ENCODE measurements at regions not wholly inside any gene's neighbourhood (a gene's known extent, or its start where the extent isn't known, plus 50 kb on each side); places are given as distances from the start of the nearest gene placed in this dataset.
A peak's percentile ranks its signal among the peaks of the same experiment; 100 is the strongest.
"Not testable (repeated sequence)": the region's sequence is repeated elsewhere in the genome, so short reads cannot be mapped to it uniquely, and the experiment has no call there.

GRCh38 chr12:34217660-34218059 lies 195.4 kb downstream of the ALG10 start:
- H3K9me3 Mint-ChIP-seq: peaks cover 0 to 2% (median 0%) of the 10 kb centered on the region in 7 donors

GRCh38 chr12:34218193-34219045 lies 196.1 kb downstream of the ALG10 start:
- peaks cover 7% of the 10 kb centered on the region for H3K4me1 ChIP-seq (ENCODE audit: control insufficient read depth, insufficient read depth, low read length, poor library complexity, severe bottlenecking)
- peak overlapping the region; percentile 34 for H3K4me3 ChIP-seq (ENCODE audit: low read depth, low read length)
- Mint-ChIP-seq H3K36me3 (no peaks in the 10 kb centered on the region), H3K4me3 (peak overlapping the region in 3 of 4 donors; percentile 40 to 94 (median 89)), H3K27me3 (no peaks in the 10 kb centered on the region), H3K9me3 (peaks cover 0 to 2% (median 0%) of the 10 kb centered on the region in 7 donors), H3K4me1 (peaks cover 4 to 16% (median 6%) of the 10 kb centered on the region in 4 donors), H3K27ac (peak overlapping the region in 1 of 3 donors; percentile 86)
- no peaks in the 10 kb centered on the region for H3K27me3 ChIP-seq (ENCODE audit: control insufficient read depth, insufficient read depth, low read length)
- no peaks in the 10 kb centered on the region for H3K9me3 ChIP-seq (ENCODE audit: control insufficient read depth in 2 of 2, low read length in 2 of 2)
- peak; percentile 17 to 70 (median 47) for DNase-seq
- no peaks in the 10 kb centered on the region for H3K36me3 ChIP-seq (ENCODE audit: control insufficient read depth, insufficient read depth, low read length)
- no peak overlapping the region for H3K27ac ChIP-seq (ENCODE audit: insufficient read depth, low read length, poor library complexity, severe bottlenecking)
- peak in 1 of 2 donors; percentile 77 for ATAC-seq (ENCODE audit: low read depth in 2 of 2)

More at GRCh38 chr12:34217660-34218059, 195.4 kb downstream of the ALG10 start:
- H3K36me3 ChIP-seq (ENCODE audit: control insufficient read depth, insufficient read depth, low read length): no peaks in the 10 kb centered on the region
- H3K9me3 ChIP-seq (ENCODE audit: control insufficient read depth in 2 of 2, low read length in 2 of 2): no peaks in the 10 kb centered on the region
- H3K27ac Mint-ChIP-seq: peak overlapping the region in 1 of 3 donors; percentile 31
- H3K27ac ChIP-seq (ENCODE audit: insufficient read depth, low read length, poor library complexity, severe bottlenecking): no peak overlapping the region
- H3K27me3 ChIP-seq (ENCODE audit: control insufficient read depth, insufficient read depth, low read length): no peaks in the 10 kb centered on the region
- peaks cover 4 to 16% (median 6%) of the 10 kb centered on the region in 4 donors for H3K4me1 Mint-ChIP-seq
- ATAC-seq (ENCODE audit: low read depth in 2 of 2): no peak
- DNase-seq: no peak
- H3K27me3 Mint-ChIP-seq: no peaks in the 10 kb centered on the region
- H3K36me3 Mint-ChIP-seq: no peaks in the 10 kb centered on the region
- no peak overlapping the region for H3K4me3 Mint-ChIP-seq
- H3K4me3 ChIP-seq (ENCODE audit: low read depth, low read length): no peak overlapping the region
- peaks cover 7% of the 10 kb centered on the region for H3K4me1 ChIP-seq (ENCODE audit: control insufficient read depth, insufficient read depth, low read length, poor library complexity, severe bottlenecking)

- H3K27me3 ChIP-seq (ENCODE audit: control insufficient read depth, insufficient read depth, low read length): no peaks in the 10 kb centered on the region
- no peaks in the 10 kb centered on the region for H3K9me3 ChIP-seq (ENCODE audit: control insufficient read depth in 2 of 2, low read length in 2 of 2)
- peaks cover 7% of the 10 kb centered on the region for H3K4me1 ChIP-seq (ENCODE audit: control insufficient read depth, insufficient read depth, low read length, poor library complexity, severe bottlenecking)
- no peak for DNase-seq
- Mint-ChIP-seq H3K27me3 (no peaks in the 10 kb centered on the region), H3K9me3 (peaks cover 0 to 2% (median 0%) of the 10 kb centered on the region in 7 donors), H3K4me1 (peaks cover 4 to 16% (median 6%) of the 10 kb centered on the region in 4 donors), H3K4me3 (peak overlapping the region in 2 of 4 donors; percentile 89 to 94), H3K36me3 (no peaks in the 10 kb centered on the region), H3K27ac (peak overlapping the region in 2 of 3 donors; percentile 32 to 59)
- H3K4me3 ChIP-seq (ENCODE audit: low read depth, low read length): no peak overlapping the region
- ATAC-seq (ENCODE audit: low read depth in 2 of 2): no peak
- no peaks in the 10 kb centered on the region for H3K36me3 ChIP-seq (ENCODE audit: control insufficient read depth, insufficient read depth, low read length)
- no peak overlapping the region for H3K27ac ChIP-seq (ENCODE audit: insufficient read depth, low read length, poor library complexity, severe bottlenecking)
Measured at GRCh38 chr12:34219046-34219770, 196.9 kb downstream of the ALG10 start.

GRCh38 chr12:34220079-34220478 lies 197.8 kb downstream of the ALG10 start:
- H3K27ac Mint-ChIP-seq; DNase-seq; H3K27me3 Mint-ChIP-seq; H3K4me3 ChIP-seq (ENCODE audit: low read depth, low read length); H3K27ac ChIP-seq (ENCODE audit: insufficient read depth, low read length, poor library complexity, severe bottlenecking); H3K36me3 Mint-ChIP-seq; H3K27me3 ChIP-seq (ENCODE audit: control insufficient read depth, insufficient read depth, low read length); H3K9me3 Mint-ChIP-seq; H3K36me3 ChIP-seq (ENCODE audit: control insufficient read depth, insufficient read depth, low read length); ATAC-seq (ENCODE audit: low read depth in 2 of 2); H3K9me3 ChIP-seq (ENCODE audit: control insufficient read depth in 2 of 2, low read length in 2 of 2); H3K4me1 ChIP-seq (ENCODE audit: control insufficient read depth, insufficient read depth, low read length, poor library complexity, severe bottlenecking); H3K4me3 Mint-ChIP-seq: not testable (repeated sequence)
- peaks cover 4 to 16% (median 6%) of the 10 kb centered on the region in 4 donors for H3K4me1 Mint-ChIP-seq

GRCh38 chr12:34223640-34224039 lies 201.3 kb downstream of the ALG10 start:
- no peak overlapping the region for H3K4me3 ChIP-seq (ENCODE audit: low read depth, low read length)
- Mint-ChIP-seq H3K4me3 (no peak overlapping the region), H3K27me3 (peaks cover 4% of the 10 kb centered on the region), H3K36me3 (no peaks in the 10 kb centered on the region), H3K4me1 (peaks cover 0 to 6% (median 0%) of the 10 kb centered on the region in 4 donors), H3K9me3 (peaks cover 0 to 13% (median 5%) of the 10 kb centered on the region in 7 donors), H3K27ac (no peak overlapping the region)
- no peak for ATAC-seq (ENCODE audit: low read depth in 2 of 2)
- no peak overlapping the region for H3K27ac ChIP-seq (ENCODE audit: insufficient read depth, low read length, poor library complexity, severe bottlenecking)
- no peaks in the 10 kb centered on the region for H3K27me3 ChIP-seq (ENCODE audit: control insufficient read depth, insufficient read depth, low read length)
- no peaks in the 10 kb centered on the region for H3K9me3 ChIP-seq (ENCODE audit: control insufficient read depth in 2 of 2, low read length in 2 of 2)
- DNase-seq: no peak
- H3K36me3 ChIP-seq (ENCODE audit: control insufficient read depth, insufficient read depth, low read length): no peaks in the 10 kb centered on the region
- H3K4me1 ChIP-seq (ENCODE audit: control insufficient read depth, insufficient read depth, low read length, poor library complexity, severe bottlenecking): peaks cover 4% of the 10 kb centered on the region

- H3K27me3 ChIP-seq (ENCODE audit: control insufficient read depth, insufficient read depth, low read length); H3K4me3 ChIP-seq (ENCODE audit: low read depth, low read length); H3K4me1 Mint-ChIP-seq; DNase-seq; H3K36me3 ChIP-seq (ENCODE audit: control insufficient read depth, insufficient read depth, low read length); H3K27ac Mint-ChIP-seq; H3K36me3 Mint-ChIP-seq; ATAC-seq (ENCODE audit: low read depth in 2 of 2); H3K9me3 ChIP-seq (ENCODE audit: control insufficient read depth in 2 of 2, low read length in 2 of 2); H3K4me3 Mint-ChIP-seq; H3K27me3 Mint-ChIP-seq; H3K4me1 ChIP-seq (ENCODE audit: control insufficient read depth, insufficient read depth, low read length, poor library complexity, severe bottlenecking); H3K27ac ChIP-seq (ENCODE audit: insufficient read depth, low read length, poor library complexity, severe bottlenecking): not testable (repeated sequence)
- H3K9me3 Mint-ChIP-seq: peaks cover 0 to 13% (median 5%) of the 10 kb centered on the region in 7 donors
Measured at GRCh38 chr12:34226044-34226443, 203.7 kb downstream of the ALG10 start.

GRCh38 chr12:34228046-34228445 lies 205.8 kb downstream of the ALG10 start:
- peaks cover 0 to 13% (median 5%) of the 10 kb centered on the region in 7 donors for H3K9me3 Mint-ChIP-seq
- not testable (repeated sequence) for ATAC-seq (ENCODE audit: low read depth in 2 of 2); H3K27me3 ChIP-seq (ENCODE audit: control insufficient read depth, insufficient read depth, low read length); H3K27ac ChIP-seq (ENCODE audit: insufficient read depth, low read length, poor library complexity, severe bottlenecking); H3K27me3 Mint-ChIP-seq; H3K4me3 Mint-ChIP-seq; H3K36me3 Mint-ChIP-seq; H3K4me3 ChIP-seq (ENCODE audit: low read depth, low read length); H3K9me3 ChIP-seq (ENCODE audit: control insufficient read depth in 2 of 2, low read length in 2 of 2); H3K4me1 Mint-ChIP-seq; H3K4me1 ChIP-seq (ENCODE audit: control insufficient read depth, insufficient read depth, low read length, poor library complexity, severe bottlenecking); DNase-seq; H3K36me3 ChIP-seq (ENCODE audit: control insufficient read depth, insufficient read depth, low read length); H3K27ac Mint-ChIP-seq
